Common myeloid progenitor, CD34-positive (primary cell): ENCODE measurements at regions not wholly inside any gene's neighbourhood (a gene's known extent, or its start where the extent isn't known, plus 50 kb on each side); places are given as distances from the start of the nearest gene placed in this dataset.

ENCODE experiments used
- CTCF ChIA-PET: fragments of 350-600 bp; sonication (Branson Sonifier 250); formaldehyde crosslinking; loops from one replicate; lab custom pipeline; 2021; ENCODE audit warnings: antibody characterized with exemption; lab: Charles Lee
- POLR2A ChIA-PET: fragments of 350-600 bp; sonication (Branson Sonifier 250); formaldehyde crosslinking; loops from one replicate; lab custom pipeline; 2021; ENCODE audit warnings: antibody characterized with exemption; lab: Charles Lee
- DNase-seq, 3 donors: peaks; one replicate each; pipeline versions ENCODE4 v3.0.0 to v3.0.0-alpha.2; 2013
- H3K27ac ChIP-seq, 2 experiments: 1 replicate in 1 of 2; 2 replicates in 1 of 2; pipeline ENCODE4 v1.7.0; 2013; ENCODE audit warnings: inconsistent platforms in 2 of 2, low read length in 2 of 2, mild to moderate bottlenecking in 2 of 2, low read depth in 1 of 2, moderate library complexity in 1 of 2; ENCODE audit not compliant: severe bottlenecking in 2 of 2, insufficient read depth in 1 of 2, poor library complexity in 1 of 2
- H3K27me3 ChIP-seq, 5 experiments: replicated peaks in 2 of 5; 1 replicate in 3 of 5; 2 replicates in 2 of 5; pipeline versions ENCODE4 v1.6.1 to v1.7.0; 2013; ENCODE audit warnings: low read length in 4 of 5, mild to moderate bottlenecking in 2 of 5, moderate library complexity in 2 of 5, inconsistent platforms in 1 of 5; ENCODE audit not compliant: insufficient read depth in 5 of 5, control insufficient read depth in 4 of 5
- H3K36me3 ChIP-seq, 4 experiments: 1 replicate in 2 of 4; 2 replicates in 2 of 4; pipeline versions ENCODE4 v1.6.1 to v1.7.0; 2013; ENCODE audit warnings: low read length in 3 of 4, control low read depth in 1 of 4, mild to moderate bottlenecking in 1 of 4; ENCODE audit not compliant: control insufficient read depth in 4 of 4, insufficient read depth in 4 of 4
- H3K4me1 ChIP-seq, 4 experiments: 1 replicate in 3 of 4; 2 replicates in 1 of 4; pipeline versions ENCODE4 v1.6.1 to v1.7.1; 2013; ENCODE audit warnings: low read length in 3 of 4, mild to moderate bottlenecking in 3 of 4, control low read depth in 1 of 4, inconsistent platforms in 1 of 4, moderate library complexity in 1 of 4; ENCODE audit not compliant: control insufficient read depth in 4 of 4, insufficient read depth in 4 of 4; ENCODE audit errors: control extremely low read depth in 1 of 4
- H3K4me3 ChIP-seq, 7 experiments: 1 replicate in 4 of 7; 2 replicates in 3 of 7; pipeline versions ENCODE4 v1.5.1 to v1.7.0; 2013; ENCODE audit warnings: mild to moderate bottlenecking in 7 of 7, low read length in 6 of 7, moderate library complexity in 6 of 7, inconsistent platforms in 2 of 7, low read depth in 2 of 7, control low read depth in 1 of 7; ENCODE audit not compliant: insufficient read depth in 4 of 7, control insufficient read depth in 1 of 7; ENCODE audit errors: extremely low read depth in 1 of 7
- H3K9me3 ChIP-seq, 5 experiments: 1 replicate in 4 of 5; 2 replicates in 1 of 5; pipeline versions ENCODE4 v1.6.1 to v1.7.1; 2013; ENCODE audit warnings: low read length in 4 of 5, mild to moderate bottlenecking in 2 of 5, inconsistent platforms in 1 of 5, low read depth in 1 of 5, moderate library complexity in 1 of 5; ENCODE audit not compliant: control insufficient read depth in 4 of 5, insufficient read depth in 2 of 5; ENCODE audit errors: control extremely low read depth in 1 of 5
- WGBS: methylation state at CpG from one replicate; pipeline ENCODE4 v1.1.5; 2013; ENCODE audit not compliant: insufficient coverage; 5-methylcytosine and 5-hydroxymethylcytosine counted together

- ChIA-PET POLR2A (no interaction called here), CTCF (interaction anchor here (1.6 to 2.8 kb wide), 3 partner anchors 9 to 1388 kb away, joined by 6 to 10 read pairs (median 6); no protein-coding TSS in a partner anchor)
- no peaks in the 10 kb centered on the region for H3K27me3 ChIP-seq
- H3K27ac ChIP-seq: peak overlapping the region in 1 of 2 experiments; percentile 39
- 55% methylated on average over 2 of the region's 4 CpGs for WGBS
- DNase-seq: no peak
- no peak overlapping the region for H3K4me3 ChIP-seq
- peaks cover 0 to 8% (median 2%) of the 10 kb centered on the region in 4 experiments for H3K4me1 ChIP-seq
- no peaks in the 10 kb centered on the region for H3K36me3 ChIP-seq
- no peaks in the 10 kb centered on the region for H3K9me3 ChIP-seq
These were observed 302.0 kb downstream of the KLF12 start for GRCh38 chr13:73832128-73832588.

- H3K9me3 ChIP-seq: peaks cover 0 to 2% (median 0%) of the 10 kb centered on the region in 5 experiments
- H3K4me1 ChIP-seq: peaks cover 0 to 8% (median 2%) of the 10 kb centered on the region in 4 experiments
- WGBS: no CpG with 5 or more reads among the region's 1 CpG
- DNase-seq: no peak
- POLR2A ChIA-PET: no interaction called here
- CTCF ChIA-PET: interaction anchor here (2.1 kb wide), 1 partner anchor 13 kb away, joined by 5 read pairs; no protein-coding TSS in a partner anchor
- H3K27ac ChIP-seq: no peak overlapping the region
- no peaks in the 10 kb centered on the region for H3K27me3 ChIP-seq
- H3K4me3 ChIP-seq: no peak overlapping the region
- H3K36me3 ChIP-seq: no peaks in the 10 kb centered on the region
These were observed 304.8 kb downstream of the KLF12 start for GRCh38 chr13:73829416-73829815.

- peaks cover 0 to 2% (median 0%) of the 10 kb centered on the region in 4 experiments for H3K36me3 ChIP-seq
- ChIA-PET CTCF (interaction anchor here (2.1 kb wide), 1 partner anchor 13 kb away, joined by 5 read pairs; no protein-coding TSS in a partner anchor), POLR2A (no interaction called here)
- H3K4me3 ChIP-seq: no peak overlapping the region
- H3K9me3 ChIP-seq: peaks cover 0 to 2% (median 0%) of the 10 kb centered on the region in 5 experiments
- no peaks in the 10 kb centered on the region for H3K27me3 ChIP-seq
- H3K27ac ChIP-seq: no peak overlapping the region
- H3K4me1 ChIP-seq: peaks cover 0 to 8% (median 2%) of the 10 kb centered on the region in 4 experiments
- 88% methylated on average over 1 of the region's 4 CpGs for WGBS
- peak in 2 of 3 donors; percentile 7 to 26 for DNase-seq
These were observed 305.4 kb downstream of the KLF12 start for GRCh38 chr13:73828811-73829210.

DNA sequence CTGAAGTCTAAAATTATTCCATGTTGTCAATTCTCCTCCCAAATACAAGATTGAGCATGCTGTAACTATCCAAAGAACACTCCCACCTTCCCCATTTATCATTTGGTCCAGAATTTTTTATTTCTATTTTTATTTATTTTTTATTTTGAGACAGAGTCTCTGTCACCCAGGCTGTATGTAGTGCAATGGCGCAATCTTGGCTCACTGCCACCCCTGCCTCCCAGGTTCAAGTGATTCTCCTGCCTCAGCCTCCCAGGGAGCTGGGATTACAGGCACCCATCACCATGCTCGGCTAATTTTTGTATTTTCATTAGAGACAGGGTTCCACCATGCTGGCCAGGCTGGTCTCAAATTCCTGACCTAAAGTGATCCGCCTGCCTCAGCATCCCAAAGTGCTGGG, 306.8 kb downstream of the KLF12 start:
- H3K4me1 ChIP-seq: peaks cover 0 to 6% (median 2%) of the 10 kb centered on the region in 4 experiments
- no peak overlapping the region for H3K4me3 ChIP-seq
- ChIA-PET CTCF (no interaction called here), POLR2A (interaction anchor here (0.7 kb wide), 1 partner anchor 91 kb away, joined by 3 read pairs; no protein-coding TSS in a partner anchor)
- DNase-seq: no peak
- no peaks in the 10 kb centered on the region for H3K27me3 ChIP-seq
- peaks cover 0 to 2% (median 0%) of the 10 kb centered on the region in 4 experiments for H3K36me3 ChIP-seq
- 100% methylated on average over 2 of the region's 3 CpGs for WGBS
- no peak overlapping the region for H3K27ac ChIP-seq
- H3K9me3 ChIP-seq: peaks cover 0 to 2% (median 0%) of the 10 kb centered on the region in 5 experiments

DNA sequence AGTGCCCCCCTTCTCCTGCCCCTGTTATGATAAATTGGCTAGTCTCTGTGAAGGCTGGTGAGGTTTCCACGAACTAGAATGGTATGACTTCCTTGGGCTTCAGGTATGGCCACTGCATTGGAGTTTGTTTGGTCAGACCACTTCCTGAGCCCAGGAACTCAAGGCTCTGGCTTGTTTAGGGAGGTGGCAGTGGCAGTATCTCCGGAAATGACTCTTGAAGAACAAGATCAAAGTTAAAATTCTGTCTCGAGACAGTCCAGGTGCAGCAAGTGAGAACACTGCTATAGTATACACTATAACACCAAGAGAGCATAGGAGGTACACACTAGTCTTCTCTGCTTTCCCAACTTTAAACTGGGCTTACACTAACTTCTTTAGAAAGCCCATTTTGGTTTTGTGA, 309.1 kb downstream of the KLF12 start:
- no peak for DNase-seq
- ChIA-PET CTCF (interaction anchor here (0.6 kb wide), 2 partner anchors 14 to 453 kb away, joined by 3 read pairs; no protein-coding TSS in a partner anchor), POLR2A (no interaction called here)
- peaks cover 0 to 2% (median 0%) of the 10 kb centered on the region in 5 experiments for H3K9me3 ChIP-seq
- WGBS: 83% methylated on average over 1 of the region's 3 CpGs
- H3K27me3 ChIP-seq: no peaks in the 10 kb centered on the region
- peaks cover 0 to 2% (median 0%) of the 10 kb centered on the region in 4 experiments for H3K36me3 ChIP-seq
- H3K4me1 ChIP-seq: no peaks in the 10 kb centered on the region
- no peak overlapping the region for H3K4me3 ChIP-seq
- H3K27ac ChIP-seq: no peak overlapping the region

- DNase-seq: no peak
- H3K4me3 ChIP-seq: no peak overlapping the region
- H3K9me3 ChIP-seq: peaks cover 0 to 2% (median 0%) of the 10 kb centered on the region in 5 experiments
- WGBS: 100% methylated on average over 2 of the region's 6 CpGs
- no peak overlapping the region for H3K27ac ChIP-seq
- H3K4me1 ChIP-seq: no peaks in the 10 kb centered on the region
- H3K36me3 ChIP-seq: peaks cover 0 to 2% (median 0%) of the 10 kb centered on the region in 4 experiments
- CTCF ChIA-PET: no interaction called here
- POLR2A ChIA-PET: no interaction called here
- H3K27me3 ChIP-seq: no peaks in the 10 kb centered on the region
These were observed 311.3 kb downstream of the KLF12 start for GRCh38 chr13:73822668-73823592.
